Panc1 (cell line): ENCODE measurements at regions not wholly inside any gene's neighbourhood (a gene's known extent, or its start where the extent isn't known, plus 50 kb on each side); places are given as distances from the start of the nearest gene placed in this dataset.

Source experiments
- POLR2AphosphoS5 ChIP-seq: IDR thresholded peaks from 2 replicates; pipeline ENCODE4 v1.6.1; 2012; ENCODE audit warnings: mild to moderate bottlenecking, low read depth, low read length, moderate library complexity
- SIN3A ChIP-seq: IDR thresholded peaks from 2 replicates; pipeline ENCODE4 v1.6.1; 2012; ENCODE audit warnings: low read depth, mild to moderate bottlenecking, low read length, moderate library complexity, borderline replicate concordance; ENCODE audit not compliant: insufficient read depth
- TF ChIP-seq, protein P1 (sequence below): fragments of 450-650 bp; IDR thresholded peaks from 2 replicates; pipeline ENCODE4 v1.5.1; 2017; ENCODE audit warnings: mild to moderate bottlenecking
- TF ChIP-seq, protein P2 (sequence below), 2 experiments: IDR thresholded peaks; 2 replicates each; pipeline ENCODE4 v1.6.1; 2011 to 2012; ENCODE audit warnings: low read depth in 2 of 2, control low read depth in 1 of 2, low read length in 1 of 2, mild to moderate bottlenecking in 1 of 2, moderate library complexity in 1 of 2; ENCODE audit not compliant: insufficient read depth in 1 of 2

DNA sequence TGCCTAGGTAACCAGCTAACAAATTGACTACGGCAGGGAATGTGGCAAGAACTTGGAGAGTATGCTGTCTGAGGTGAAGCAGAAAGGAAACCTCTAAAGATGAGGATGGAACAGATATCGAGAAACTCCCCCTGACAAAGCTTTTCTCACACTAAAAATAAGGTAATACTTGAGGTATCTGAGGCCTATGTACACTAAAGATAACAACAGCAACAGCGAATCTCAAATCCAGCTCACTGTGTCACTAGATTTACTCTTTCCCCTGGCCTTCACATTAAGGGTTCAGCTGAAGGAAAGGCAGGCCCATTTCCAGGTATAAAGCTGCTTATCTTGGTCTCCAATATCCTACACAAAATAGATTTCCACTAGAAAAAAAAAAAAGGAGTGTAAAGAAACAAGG lies 518.0 kb downstream of the KCNT2 start:
- TF ChIP-seq, protein P1, sequence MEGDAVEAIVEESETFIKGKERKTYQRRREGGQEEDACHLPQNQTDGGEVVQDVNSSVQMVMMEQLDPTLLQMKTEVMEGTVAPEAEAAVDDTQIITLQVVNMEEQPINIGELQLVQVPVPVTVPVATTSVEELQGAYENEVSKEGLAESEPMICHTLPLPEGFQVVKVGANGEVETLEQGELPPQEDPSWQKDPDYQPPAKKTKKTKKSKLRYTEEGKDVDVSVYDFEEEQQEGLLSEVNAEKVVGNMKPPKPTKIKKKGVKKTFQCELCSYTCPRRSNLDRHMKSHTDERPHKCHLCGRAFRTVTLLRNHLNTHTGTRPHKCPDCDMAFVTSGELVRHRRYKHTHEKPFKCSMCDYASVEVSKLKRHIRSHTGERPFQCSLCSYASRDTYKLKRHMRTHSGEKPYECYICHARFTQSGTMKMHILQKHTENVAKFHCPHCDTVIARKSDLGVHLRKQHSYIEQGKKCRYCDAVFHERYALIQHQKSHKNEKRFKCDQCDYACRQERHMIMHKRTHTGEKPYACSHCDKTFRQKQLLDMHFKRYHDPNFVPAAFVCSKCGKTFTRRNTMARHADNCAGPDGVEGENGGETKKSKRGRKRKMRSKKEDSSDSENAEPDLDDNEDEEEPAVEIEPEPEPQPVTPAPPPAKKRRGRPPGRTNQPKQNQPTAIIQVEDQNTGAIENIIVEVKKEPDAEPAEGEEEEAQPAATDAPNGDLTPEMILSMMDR = no peak
- TF ChIP-seq POLR2AphosphoS5 = no peak
- TF ChIP-seq SIN3A = no peak
- TF ChIP-seq, protein P2, sequence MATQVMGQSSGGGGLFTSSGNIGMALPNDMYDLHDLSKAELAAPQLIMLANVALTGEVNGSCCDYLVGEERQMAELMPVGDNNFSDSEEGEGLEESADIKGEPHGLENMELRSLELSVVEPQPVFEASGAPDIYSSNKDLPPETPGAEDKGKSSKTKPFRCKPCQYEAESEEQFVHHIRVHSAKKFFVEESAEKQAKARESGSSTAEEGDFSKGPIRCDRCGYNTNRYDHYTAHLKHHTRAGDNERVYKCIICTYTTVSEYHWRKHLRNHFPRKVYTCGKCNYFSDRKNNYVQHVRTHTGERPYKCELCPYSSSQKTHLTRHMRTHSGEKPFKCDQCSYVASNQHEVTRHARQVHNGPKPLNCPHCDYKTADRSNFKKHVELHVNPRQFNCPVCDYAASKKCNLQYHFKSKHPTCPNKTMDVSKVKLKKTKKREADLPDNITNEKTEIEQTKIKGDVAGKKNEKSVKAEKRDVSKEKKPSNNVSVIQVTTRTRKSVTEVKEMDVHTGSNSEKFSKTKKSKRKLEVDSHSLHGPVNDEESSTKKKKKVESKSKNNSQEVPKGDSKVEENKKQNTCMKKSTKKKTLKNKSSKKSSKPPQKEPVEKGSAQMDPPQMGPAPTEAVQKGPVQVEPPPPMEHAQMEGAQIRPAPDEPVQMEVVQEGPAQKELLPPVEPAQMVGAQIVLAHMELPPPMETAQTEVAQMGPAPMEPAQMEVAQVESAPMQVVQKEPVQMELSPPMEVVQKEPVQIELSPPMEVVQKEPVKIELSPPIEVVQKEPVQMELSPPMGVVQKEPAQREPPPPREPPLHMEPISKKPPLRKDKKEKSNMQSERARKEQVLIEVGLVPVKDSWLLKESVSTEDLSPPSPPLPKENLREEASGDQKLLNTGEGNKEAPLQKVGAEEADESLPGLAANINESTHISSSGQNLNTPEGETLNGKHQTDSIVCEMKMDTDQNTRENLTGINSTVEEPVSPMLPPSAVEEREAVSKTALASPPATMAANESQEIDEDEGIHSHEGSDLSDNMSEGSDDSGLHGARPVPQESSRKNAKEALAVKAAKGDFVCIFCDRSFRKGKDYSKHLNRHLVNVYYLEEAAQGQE (IDR thresholded peaks at IDR 0.05; ENCODE audit: insufficient read depth in 1 of 2, low read depth in 2 of 2, low read length in 1 of 2) = no peak
